H1 (cell line): ENCODE measurements at regions not wholly inside any gene's neighbourhood (a gene's known extent, or its start where the extent isn't known, plus 50 kb on each side); places are given as distances from the start of the nearest gene placed in this dataset.

Experiments
- KDM1A ChIP-seq: fragments of 200-600, 300-600 bp; sonication (generic); IDR thresholded peaks from 2 replicates; pipeline ENCODE4 v1.7.1; 2016; ENCODE audit warnings: mild to moderate bottlenecking, low read length, borderline replicate concordance
- SUZ12 ChIP-seq: fragments of 200-600 bp; sonication (generic); IDR thresholded peaks from 2 replicates; pipeline ENCODE4 v1.6.1; 2012; ENCODE audit warnings: mild to moderate bottlenecking, inconsistent platforms, low read length, moderate library complexity, mixed read lengths
- TCF12 ChIP-seq: IDR thresholded peaks from 2 replicates; pipeline ENCODE4 v1.6.1; 2011; ENCODE audit warnings: low read depth, mild to moderate bottlenecking, low read length

- TF ChIP-seq KDM1A: no peak
- no peak for TF ChIP-seq TCF12
- TF ChIP-seq SUZ12: no peak
Measured at GRCh38 chr4:119870856-119871255, 195.8 kb downstream of the MAD2L1 start.
